Epithelial cell of proximal tubule (primary cell): ENCODE measurements at regions not wholly inside any gene's neighbourhood (a gene's known extent, or its start where the extent isn't known, plus 50 kb on each side); places are given as distances from the start of the nearest gene placed in this dataset.

ENCODE experiments used
- DNase-seq: peaks from one replicate; pipeline ENCODE4 v3.0.0-alpha.2; 2011; ENCODE audit warnings: low read depth
- H3K4me3 ChIP-seq: 2 replicates; pipeline ENCODE4 v1.5.1; 2011; ENCODE audit warnings: low read depth, mild to moderate bottlenecking, low read length
- CTCF ChIP-seq: conservative IDR thresholded peaks from 2 replicates; pipeline ENCODE4 v1.5.1; 2012; ENCODE audit warnings: low read depth, mild to moderate bottlenecking, low read length

- DNase-seq: no peak
- H3K4me3 ChIP-seq: no peak overlapping the region
- no peak for TF ChIP-seq CTCF
These were observed 292.0 kb downstream of the SEC14L1 start for GRCh38 chr17:77432742-77433141.

GRCh38 chr17:77433385-77434135 lies 292.8 kb downstream of the SEC14L1 start:
- no peak for DNase-seq
- no peak overlapping the region for H3K4me3 ChIP-seq
- no peak for TF ChIP-seq CTCF

- TF ChIP-seq CTCF: no peak
- H3K4me3 ChIP-seq: no peak overlapping the region
- DNase-seq: no peak
These were observed 293.7 kb downstream of the SEC14L1 start for GRCh38 chr17:77434136-77435114.

GRCh38 chr17:77435272-77436057 lies 294.7 kb downstream of the SEC14L1 start:
- no peak for TF ChIP-seq CTCF
- H3K4me3 ChIP-seq: no peak overlapping the region
- DNase-seq: no peak

- no peak for DNase-seq
- no peak overlapping the region for H3K4me3 ChIP-seq
- TF ChIP-seq CTCF: no peak
These were observed 295.3 kb downstream of the SEC14L1 start for GRCh38 chr17:77436058-77436442.

GRCh38 chr17:77436481-77436880 lies 295.7 kb downstream of the SEC14L1 start:
- DNase-seq: no peak
- no peak for TF ChIP-seq CTCF
- H3K4me3 ChIP-seq: no peak overlapping the region
